ENCODE measurements at regions not wholly inside any gene's neighbourhood (a gene's known extent, or its start where the extent isn't known, plus 50 kb on each side); places are given as distances from the start of the nearest gene placed in this dataset.
"Not testable (repeated sequence)": the region's sequence is repeated elsewhere in the genome, so short reads cannot be mapped to it uniquely, and the experiment has no call there.

- TF ChIP-seq EP300 (IDR thresholded peaks at IDR 0.05; ENCODE audit: low read depth) (no peak), POLR2A (IDR thresholded peaks at IDR 0.05) (no peak), CTCF (IDR thresholded peaks at IDR 0.05) (no peak), POLR2AphosphoS5 (IDR thresholded peaks at IDR 0.05) (no peak)
- H3K27ac ChIP-seq: no peak overlapping the region
- in situ Hi-C loops (cut with MboI; ENCODE audit: low pct_ligation_motif_present in 1 of 4, low pct_unique_long_range_greater_than_20kb in 1 of 4, low sequenced_read_pairs in 3 of 4) (no loop called here), intact Hi-C loops (cut with DNase I; ENCODE audit: low total_unique reads) (no loop called here)
- H3K4me3 ChIP-seq: no peak overlapping the region
- no peaks in the 10 kb centered on the region for H3K36me3 ChIP-seq
- H3K27me3 ChIP-seq: peaks cover 70% of the 10 kb centered on the region
- H3K9me3 ChIP-seq: no peaks in the 10 kb centered on the region
- no peak for DNase-seq
- 79 to 81% methylated on average over 4 of the region's 4 CpGs for WGBS, 2 donors (ENCODE audit: low coverage in 1 of 2)
- no peaks in the 10 kb centered on the region for H3K4me1 ChIP-seq
Observed at GRCh38 chr12:107857191-107857590, 82.7 kb downstream of the ASCL4 start.

GRCh38 chr12:107859367-107859766, 84.9 kb downstream of the ASCL4 start:
- intact Hi-C loops (cut with DNase I; ENCODE audit: low total_unique reads) (no loop called here), in situ Hi-C loops (cut with MboI; ENCODE audit: low pct_ligation_motif_present in 1 of 4, low pct_unique_long_range_greater_than_20kb in 1 of 4, low sequenced_read_pairs in 3 of 4) (no loop called here)
- 33 to 62% methylated on average over 2 of the region's 2 CpGs for WGBS, 2 donors (ENCODE audit: low coverage in 1 of 2)
- no peaks in the 10 kb centered on the region for H3K9me3 ChIP-seq
- no peaks in the 10 kb centered on the region for H3K36me3 ChIP-seq
- H3K4me3 ChIP-seq: no peak overlapping the region
- peaks cover 0 to 4% (median 0%) of the 10 kb centered on the region in 4 donors for H3K4me1 ChIP-seq
- H3K27me3 ChIP-seq: peaks cover 76% of the 10 kb centered on the region
- no peak for DNase-seq
- H3K27ac ChIP-seq: no peak overlapping the region
- TF ChIP-seq EP300 (IDR thresholded peaks at IDR 0.05; ENCODE audit: low read depth) (no peak), CTCF (IDR thresholded peaks at IDR 0.05) (no peak), POLR2AphosphoS5 (IDR thresholded peaks at IDR 0.05) (no peak), POLR2A (IDR thresholded peaks at IDR 0.05) (no peak)

- peaks cover 68% of the 10 kb centered on the region for H3K27me3 ChIP-seq
- 40% methylated on average over 28 of the region's 33 CpGs; no CpG with 5 or more reads in 1 of the 2 donors for WGBS, 2 donors (ENCODE audit: low coverage in 1 of 2)
- TF ChIP-seq POLR2AphosphoS5 (IDR thresholded peaks at IDR 0.05) (no peak), CTCF (IDR thresholded peaks at IDR 0.05) (no peak), POLR2A (IDR thresholded peaks at IDR 0.05) (no peak), EP300 (IDR thresholded peaks at IDR 0.05; ENCODE audit: low read depth) (no peak)
Observed at GRCh38 chr12:107864235-107864634, 89.7 kb downstream of the ASCL4 start.

GRCh38 chr12:107864727-107865126, 90.2 kb downstream of the ASCL4 start:
- H3K9me3 ChIP-seq; H3K4me3 ChIP-seq; DNase-seq; H3K4me1 ChIP-seq; intact Hi-C loops (cut with DNase I; ENCODE audit: low total_unique reads); in situ Hi-C loops (cut with MboI; ENCODE audit: low pct_ligation_motif_present in 1 of 4, low pct_unique_long_range_greater_than_20kb in 1 of 4, low sequenced_read_pairs in 3 of 4); H3K27ac ChIP-seq; H3K36me3 ChIP-seq: not testable (repeated sequence)
- 47 to 75% methylated on average over 3 to 12 of the region's 12 CpGs for WGBS, 2 donors (ENCODE audit: low coverage in 1 of 2)
- H3K27me3 ChIP-seq: peaks cover 63% of the 10 kb centered on the region

More at GRCh38 chr12:107864235-107864634, 89.7 kb downstream of the ASCL4 start:
- in situ Hi-C loops (cut with MboI; ENCODE audit: low pct_ligation_motif_present in 1 of 4, low pct_unique_long_range_greater_than_20kb in 1 of 4, low sequenced_read_pairs in 3 of 4) (no loop called here), intact Hi-C loops (cut with DNase I; ENCODE audit: low total_unique reads) (no loop called here)
- no peak for DNase-seq
- peak overlapping the region in 1 of 4 donors; percentile 8 for H3K27ac ChIP-seq
- no peak overlapping the region for H3K4me3 ChIP-seq
- H3K4me1 ChIP-seq: peaks cover 0 to 5% (median 0%) of the 10 kb centered on the region in 4 donors
- H3K9me3 ChIP-seq: no peaks in the 10 kb centered on the region
- H3K36me3 ChIP-seq: no peaks in the 10 kb centered on the region

- intact Hi-C loops (cut with DNase I; ENCODE audit: low total_unique reads): no loop called here
- no peaks in the 10 kb centered on the region for H3K9me3 ChIP-seq
- no peaks in the 10 kb centered on the region for H3K36me3 ChIP-seq
- peaks cover 19% of the 10 kb centered on the region for H3K27me3 ChIP-seq
- WGBS, 2 donors (ENCODE audit: low coverage in 1 of 2): 48 to 50% methylated on average over 5 to 14 of the region's 14 CpGs
- DNase-seq: no peak
- in situ Hi-C loops (cut with MboI; ENCODE audit: low pct_ligation_motif_present in 1 of 4, low pct_unique_long_range_greater_than_20kb in 1 of 4, low sequenced_read_pairs in 3 of 4): no loop called here
- H3K4me1 ChIP-seq: no peaks in the 10 kb centered on the region
- H3K4me3 ChIP-seq: no peak overlapping the region
- TF ChIP-seq POLR2AphosphoS5 (IDR thresholded peaks at IDR 0.05) (no peak), POLR2A (IDR thresholded peaks at IDR 0.05) (no peak), EP300 (IDR thresholded peaks at IDR 0.05; ENCODE audit: low read depth) (no peak), CTCF (IDR thresholded peaks at IDR 0.05) (no peak)
- H3K27ac ChIP-seq: no peak overlapping the region
Observed at GRCh38 chr12:107873223-107873622, 98.7 kb downstream of the ASCL4 start.
